Medulla oblongata (tissue), 1 donor: ENCODE measurements at regions not wholly inside any gene's neighbourhood (a gene's known extent, or its start where the extent isn't known, plus 50 kb on each side); places are given as distances from the start of the nearest gene placed in this dataset.
"Not testable (repeated sequence)": the region's sequence is repeated elsewhere in the genome, so short reads cannot be mapped to it uniquely, and the experiment has no call there.

ENCODE experiments used
- DNase-seq: peaks from one replicate; pipeline ENCODE4 v3.0.0-alpha.2; 2015; ENCODE audit errors: extremely low spot score

- peak; percentile 62 for DNase-seq
Observed at GRCh38 chr15:70602834-70603560, 160.4 kb downstream of the UACA start.

- DNase-seq: no peak
Observed at GRCh38 chr15:70602281-70602680, 161.1 kb downstream of the UACA start.

GRCh38 chr15:70597945-70598344, 165.4 kb downstream of the UACA start:
- DNase-seq: no peak

- no peak for DNase-seq
Observed at GRCh38 chr15:70597056-70597603, 166.2 kb downstream of the UACA start.

- DNase-seq: no peak
Observed at GRCh38 chr15:70596354-70597055, 166.9 kb downstream of the UACA start.

- no peak for DNase-seq
Observed at GRCh38 chr15:70593795-70594194, 169.6 kb downstream of the UACA start.

- DNase-seq: no peak
Observed at GRCh38 chr15:70589728-70590127, 173.6 kb downstream of the UACA start.

GRCh38 chr15:70589221-70589620, 174.1 kb downstream of the UACA start:
- DNase-seq: no peak

GRCh38 chr15:70588613-70589012, 174.7 kb downstream of the UACA start:
- no peak for DNase-seq

- DNase-seq: no peak
Observed at GRCh38 chr15:70587896-70588567, 175.3 kb downstream of the UACA start.

GRCh38 chr15:70587012-70587634, 176.2 kb downstream of the UACA start:
- not testable (repeated sequence) for DNase-seq

GRCh38 chr15:70586241-70586640, 177.1 kb downstream of the UACA start:
- DNase-seq: no peak

GRCh38 chr15:70585707-70586034, 177.7 kb downstream of the UACA start:
- DNase-seq: no peak

- no peak for DNase-seq
Observed at GRCh38 chr15:70584838-70585706, 178.3 kb downstream of the UACA start.

- DNase-seq: no peak
Observed at GRCh38 chr15:70584441-70584837, 178.9 kb downstream of the UACA start.

GRCh38 chr15:70583006-70583405, 180.4 kb downstream of the UACA start:
- DNase-seq: no peak

- no peak for DNase-seq
Observed at GRCh38 chr15:70582143-70582945, 181.0 kb downstream of the UACA start.

GRCh38 chr15:70580958-70581357, 182.4 kb downstream of the UACA start:
- no peak for DNase-seq

- no peak for DNase-seq
Observed at GRCh38 chr15:70580286-70580685, 183.1 kb downstream of the UACA start.

GRCh38 chr15:70579766-70580165, 183.6 kb downstream of the UACA start:
- DNase-seq: no peak
